HG03571 (cell line): ENCODE measurements at regions not wholly inside any gene's neighbourhood (a gene's known extent, or its start where the extent isn't known, plus 50 kb on each side); places are given as distances from the start of the nearest gene placed in this dataset.

Experiments used
- ATAC-seq: cut with Tn5 transposase; IDR thresholded peaks from one replicate; pipeline ENCODE4 v1.9.1; 2021; ENCODE audit not compliant: unreplicated experiment

DNA sequence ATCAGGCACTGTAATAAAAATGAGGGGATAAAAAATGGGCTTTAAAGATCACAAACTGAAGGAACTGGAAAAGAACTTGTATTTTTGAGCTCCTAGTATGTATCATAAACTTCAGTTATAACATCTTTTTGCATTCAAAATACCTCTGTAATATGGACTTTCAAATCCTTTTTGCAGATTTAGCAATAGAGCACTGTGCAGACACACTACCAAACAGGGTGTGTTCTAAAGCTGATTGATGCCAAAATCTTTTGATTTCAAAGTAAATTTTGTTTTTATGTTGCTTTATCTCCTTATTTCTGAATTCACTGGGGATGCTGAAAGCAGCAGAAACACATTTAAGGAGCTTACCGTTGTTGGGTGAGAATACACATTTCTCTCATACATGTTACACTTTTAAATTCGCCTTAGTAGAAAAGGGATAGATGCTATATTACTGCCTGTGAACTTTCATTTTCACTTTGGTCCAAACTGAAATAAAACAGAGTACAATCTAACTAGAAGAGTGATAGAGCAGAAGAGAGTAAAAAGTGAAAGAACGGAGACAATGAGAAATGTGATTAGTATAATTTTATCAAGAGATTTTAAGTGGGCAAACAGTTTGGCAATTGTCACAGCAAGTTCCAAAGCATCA lies 1126.6 kb downstream of the BRINP3 start:
- no peak for ATAC-seq

DNA sequence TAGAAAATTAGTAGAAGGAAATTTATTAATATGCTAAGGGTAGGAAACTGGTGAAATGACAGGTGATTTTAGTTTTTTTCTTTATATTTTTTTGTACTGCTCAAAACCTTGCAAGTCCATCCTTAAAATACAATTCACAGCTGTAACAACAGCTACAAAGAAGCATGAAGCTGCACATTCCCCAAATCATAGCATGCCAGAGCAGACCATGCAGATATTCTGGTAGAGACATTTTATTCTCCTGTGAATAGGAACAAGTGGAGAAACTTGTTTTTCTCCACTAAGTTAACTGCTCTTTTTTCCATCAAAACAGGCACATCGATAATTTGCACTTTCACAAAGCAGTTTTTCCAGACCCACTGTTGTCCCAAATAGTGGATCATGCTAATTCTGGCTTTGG lies 1125.7 kb downstream of the BRINP3 start:
- ATAC-seq: no peak

DNA sequence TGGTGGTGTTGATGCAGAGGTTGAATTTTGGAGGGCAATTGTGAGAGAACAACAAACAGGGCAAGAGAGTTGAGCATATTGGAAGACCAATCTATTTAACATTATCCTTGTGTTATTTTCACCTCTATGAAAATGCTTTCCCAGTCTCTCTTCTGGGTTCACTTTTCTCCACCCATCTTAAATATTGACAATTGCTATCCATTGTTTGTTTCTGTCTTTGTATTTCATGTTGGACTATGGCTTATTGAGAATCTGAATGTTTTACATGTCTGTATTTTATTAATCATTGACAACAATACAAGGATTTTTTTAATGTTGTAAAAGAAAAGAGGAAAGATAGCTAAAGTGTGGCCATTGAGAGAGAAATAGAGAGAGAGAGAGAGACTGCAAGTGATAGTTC lies 1121.5 kb downstream of the BRINP3 start:
- ATAC-seq: no peak

DNA sequence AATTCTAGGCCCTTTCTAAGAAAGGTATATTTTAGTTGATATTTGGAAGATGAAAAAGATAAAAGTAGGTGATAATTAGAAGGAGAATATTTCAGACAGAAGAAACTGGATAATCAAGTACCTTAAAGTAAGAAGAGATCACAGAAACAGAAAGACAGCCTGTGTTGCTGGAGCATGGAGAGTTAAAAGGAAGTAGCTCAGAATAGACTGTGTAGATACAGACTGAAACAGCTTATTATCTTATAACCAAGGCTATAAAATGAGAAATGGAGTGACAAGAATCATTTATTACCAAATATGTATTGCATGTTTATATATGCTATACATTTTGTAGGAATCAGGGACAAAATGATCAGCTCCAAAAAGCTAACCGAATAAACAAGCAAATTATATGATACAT lies 1120.3 kb downstream of the BRINP3 start:
- ATAC-seq: no peak

GRCh38 chr1:189369612-189370011 lies 1108.1 kb downstream of the BRINP3 start:
- ATAC-seq: no peak

- ATAC-seq: no peak
Measured at GRCh38 chr1:189374816-189375215, 1102.8 kb downstream of the BRINP3 start.

DNA sequence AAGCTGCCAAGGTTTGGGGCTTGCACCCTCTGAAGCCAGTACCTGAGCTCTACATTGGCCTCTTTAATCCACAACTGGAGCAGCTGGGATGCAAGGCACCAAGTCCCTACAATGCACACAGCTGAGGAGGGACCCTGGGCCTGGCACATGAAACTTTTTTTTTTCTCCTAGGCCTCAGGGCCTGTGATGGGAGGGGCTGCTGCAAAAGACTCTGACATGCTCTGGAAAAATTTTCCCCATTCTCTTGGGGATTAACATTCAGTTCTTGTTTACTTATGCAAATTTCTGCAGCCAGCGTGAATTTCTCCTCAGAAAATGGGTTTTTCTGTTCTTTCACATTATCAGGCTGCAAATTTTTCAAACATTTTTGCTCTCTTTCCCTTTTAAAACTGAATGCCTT lies 1072.2 kb downstream of the BRINP3 start:
- ATAC-seq: no peak

DNA sequence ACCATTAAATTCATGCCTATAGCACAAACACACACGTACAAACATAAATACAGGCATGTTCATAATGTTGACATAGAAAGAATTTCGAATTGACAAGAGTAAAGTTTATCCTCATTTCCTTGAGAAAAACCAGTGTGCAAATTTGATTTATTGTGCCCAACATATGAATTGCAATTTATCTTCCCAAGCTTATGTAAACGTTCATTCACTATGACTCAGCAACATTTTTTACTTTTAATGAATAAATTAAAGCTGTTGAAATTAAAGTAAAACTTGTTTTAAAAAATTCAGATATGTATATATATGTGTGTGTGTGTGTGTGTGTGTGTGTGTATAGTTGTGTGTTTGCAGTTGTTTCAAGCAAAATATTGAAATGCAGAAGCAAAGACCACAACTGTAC lies 1067.9 kb downstream of the BRINP3 start:
- ATAC-seq: no peak

DNA sequence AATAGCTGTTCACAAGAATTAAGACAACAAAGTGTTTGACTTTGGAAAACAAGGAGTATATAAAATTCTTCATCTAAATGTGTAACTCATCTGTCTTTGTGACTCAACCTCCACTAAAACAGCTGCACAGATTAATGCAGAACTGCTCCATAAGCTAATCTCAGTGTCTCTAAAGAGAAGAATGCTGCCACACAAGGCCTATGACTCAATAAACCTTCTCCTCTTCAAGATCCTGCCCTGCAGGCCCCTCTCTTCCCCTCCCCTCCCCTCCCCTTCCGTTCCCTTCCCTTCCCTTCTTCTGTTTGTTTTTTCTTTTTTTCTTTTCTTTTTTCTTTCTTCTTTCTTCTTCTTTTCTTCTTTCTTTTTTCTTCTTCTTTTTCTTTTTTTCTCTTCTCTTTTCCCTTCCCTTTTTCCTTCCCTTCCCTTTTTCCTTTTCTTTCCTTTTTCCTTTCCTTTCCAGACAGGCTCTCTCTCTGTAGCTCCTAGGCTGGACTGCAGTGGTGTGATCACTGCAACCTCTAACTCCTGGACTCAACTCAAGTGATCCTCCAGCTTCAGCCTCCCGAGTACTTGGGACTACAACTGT lies 1052.8 kb downstream of the BRINP3 start:
- ATAC-seq: no peak

DNA sequence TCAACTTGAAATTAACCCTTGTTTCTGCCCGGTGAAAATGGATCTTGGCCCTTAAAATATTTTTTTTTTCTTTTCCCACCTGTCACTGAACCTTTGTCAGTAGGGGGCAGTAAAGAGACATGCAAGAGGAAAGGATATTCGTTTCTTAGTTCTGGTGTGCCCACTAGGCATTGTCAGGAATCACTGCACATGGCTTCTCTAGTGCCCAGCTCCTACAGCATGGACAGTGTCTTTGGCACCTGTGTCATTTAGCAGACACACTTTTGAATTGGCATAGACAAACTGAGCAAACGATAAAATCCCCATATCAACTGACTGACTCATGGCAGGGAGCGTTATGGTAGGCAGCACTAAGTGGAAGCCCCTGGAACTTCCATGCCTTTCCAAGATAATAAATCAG lies 1048.1 kb downstream of the BRINP3 start:
- ATAC-seq: no peak

DNA sequence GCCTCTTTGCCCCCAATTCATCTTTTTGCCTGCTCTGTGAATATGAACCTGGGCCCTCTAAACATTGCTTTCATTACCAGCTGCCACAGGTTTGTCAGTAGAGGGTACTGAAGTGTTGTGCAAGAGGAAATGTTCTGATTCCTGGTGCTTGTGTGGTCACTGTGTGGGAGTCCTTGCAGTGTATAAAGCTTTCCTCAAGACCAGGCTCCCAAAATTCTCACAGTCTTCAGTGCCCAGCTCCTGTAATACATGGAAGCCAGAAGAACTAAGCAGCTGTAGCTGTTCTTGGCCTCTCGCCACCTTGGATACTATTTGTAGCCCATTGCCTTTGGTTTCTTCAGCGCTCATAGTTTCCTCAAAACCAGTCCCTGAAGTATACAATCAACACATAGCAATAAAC lies 1046.2 kb downstream of the BRINP3 start:
- ATAC-seq: no peak

DNA sequence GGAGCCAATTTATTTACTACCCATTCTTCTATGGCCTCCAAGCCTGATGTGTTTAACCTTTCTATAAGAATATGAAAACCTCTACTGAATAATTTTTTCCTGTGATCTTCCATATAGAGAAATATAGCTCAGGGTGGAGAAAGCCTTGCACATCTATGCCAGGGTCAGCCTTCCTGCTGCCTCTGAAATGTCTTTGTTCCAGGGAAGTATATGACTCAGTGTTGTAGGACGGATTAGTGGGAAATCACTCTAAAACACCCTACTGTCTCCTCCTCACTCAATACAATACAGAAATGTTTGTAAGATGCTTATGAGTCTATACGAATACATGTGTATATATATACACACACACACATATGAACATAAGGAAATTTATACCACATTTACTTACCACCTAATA lies 1044.9 kb downstream of the BRINP3 start:
- no peak for ATAC-seq

GRCh38 chr1:189434461-189434860 lies 1043.2 kb downstream of the BRINP3 start:
- no peak for ATAC-seq

GRCh38 chr1:189435398-189435797 lies 1042.3 kb downstream of the BRINP3 start:
- no peak for ATAC-seq

GRCh38 chr1:189438808-189439207 lies 1038.9 kb downstream of the BRINP3 start:
- no peak for ATAC-seq

- no peak for ATAC-seq
Measured at GRCh38 chr1:189463166-189463565, 1014.5 kb downstream of the BRINP3 start.

DNA sequence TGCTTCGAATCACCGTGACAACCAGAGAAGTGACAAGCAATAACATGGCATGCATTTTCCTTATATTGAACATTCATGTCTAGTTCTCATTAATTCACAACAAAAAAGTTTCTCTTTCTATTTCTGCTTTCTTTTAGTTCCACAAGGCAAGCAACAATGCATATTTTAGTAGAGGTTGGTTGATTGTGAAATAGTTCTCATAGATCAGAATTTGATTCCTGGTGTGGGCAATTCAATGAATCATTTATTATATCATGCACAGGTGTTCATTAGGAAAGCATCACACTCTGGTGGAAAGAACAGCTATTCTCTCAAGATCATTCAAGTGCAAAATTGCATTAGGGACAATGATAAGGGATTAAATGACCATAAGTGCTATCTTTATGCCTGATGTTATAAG lies 980.9 kb downstream of the BRINP3 start:
- ATAC-seq: no peak

- ATAC-seq: no peak
Measured at GRCh38 chr1:189499736-189500135, 977.9 kb downstream of the BRINP3 start.

DNA sequence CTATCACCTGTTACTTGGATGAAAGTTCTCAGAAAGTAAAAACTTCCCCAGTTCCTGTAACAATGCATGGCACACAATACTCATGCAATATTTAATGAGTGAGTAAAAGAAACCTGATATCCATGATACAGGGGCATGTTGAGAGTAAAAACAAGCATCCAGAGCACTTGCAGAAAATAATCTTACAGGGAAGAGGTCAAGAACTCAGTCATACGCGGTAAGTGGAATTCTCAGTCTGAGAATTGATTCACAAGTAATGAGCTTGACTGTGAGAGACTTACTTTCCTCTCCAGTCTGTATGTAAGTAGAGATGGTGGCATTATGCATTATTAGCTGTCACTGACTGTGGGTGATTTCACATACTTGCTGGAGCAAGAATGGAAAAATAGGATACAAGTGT lies 976.9 kb downstream of the BRINP3 start:
- no peak for ATAC-seq

DNA sequence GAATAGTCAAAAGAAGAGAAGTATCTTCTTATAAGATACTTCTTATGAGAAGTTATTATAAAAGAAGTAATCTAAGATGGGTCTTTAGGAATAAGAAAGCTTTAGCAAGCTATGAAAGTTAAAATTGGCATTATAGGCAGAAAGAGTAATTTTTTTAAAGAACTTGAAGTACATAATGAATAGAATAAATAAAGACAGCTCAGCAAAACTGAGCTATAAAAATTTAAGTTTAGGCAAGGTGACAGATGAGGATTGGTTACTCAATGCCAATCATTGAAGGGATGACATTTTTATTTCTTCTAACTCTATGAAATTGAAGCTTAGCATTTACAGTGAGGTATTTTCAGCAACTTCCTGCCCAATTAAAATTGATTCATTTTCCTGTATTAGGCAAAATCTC lies 966.8 kb downstream of the BRINP3 start:
- ATAC-seq: no peak

DNA sequence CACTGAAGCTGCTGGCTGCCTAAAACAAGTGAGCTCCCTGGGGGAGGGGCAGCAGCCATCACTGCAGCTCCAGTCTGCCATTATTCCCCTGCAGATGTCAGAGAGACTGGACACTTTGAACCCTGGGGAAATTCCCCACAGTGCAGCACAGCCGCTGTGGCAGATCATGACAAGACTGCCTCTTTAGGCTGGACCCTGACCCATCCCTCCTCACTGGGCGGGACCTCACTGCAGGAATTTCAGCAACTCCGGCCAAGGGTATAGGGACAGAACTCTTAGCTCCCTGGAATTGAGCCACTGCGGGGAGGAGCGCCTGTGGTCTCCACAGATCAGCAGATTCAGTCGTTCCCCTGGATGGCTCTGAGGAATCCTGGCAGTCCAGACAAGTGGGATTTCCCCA lies 964.6 kb downstream of the BRINP3 start:
- ATAC-seq: no peak

DNA sequence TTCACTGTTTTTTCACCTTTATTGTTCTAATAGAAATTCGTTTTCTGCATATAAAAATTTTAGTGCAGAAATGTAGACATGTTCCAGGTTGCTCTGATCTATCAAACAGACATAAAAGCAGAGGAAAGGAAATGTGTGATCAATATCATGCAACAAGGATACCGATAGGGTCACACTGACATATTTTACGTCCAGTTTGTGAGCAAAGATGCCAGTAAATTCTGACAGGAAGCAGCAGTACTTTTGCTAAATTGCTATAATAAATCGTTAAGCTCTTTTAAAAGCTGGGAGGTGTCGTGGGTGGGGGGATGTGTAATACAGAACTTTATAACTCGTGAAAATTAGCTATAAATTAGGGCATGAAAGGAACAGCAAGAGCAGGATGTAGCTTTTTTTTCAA lies 955.2 kb downstream of the BRINP3 start:
- ATAC-seq: no peak

DNA sequence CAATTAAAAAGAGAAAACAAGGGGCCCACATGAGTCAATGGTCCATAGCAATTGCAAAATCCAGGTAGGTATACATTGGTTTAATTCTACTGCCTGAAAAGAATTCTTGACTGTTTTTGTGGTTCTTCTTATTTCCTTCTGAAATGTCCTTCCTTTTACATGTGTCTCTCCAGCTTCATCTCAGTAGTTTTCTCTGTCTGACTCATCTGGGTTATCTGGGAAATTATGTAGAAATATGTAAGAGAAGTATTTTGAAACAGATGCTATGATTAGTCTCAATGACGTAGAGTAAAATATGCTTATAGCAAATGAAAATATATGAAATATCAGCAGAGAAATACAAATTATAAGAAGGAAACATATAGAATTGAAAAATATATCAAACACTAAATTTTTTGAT lies 953.2 kb downstream of the BRINP3 start:
- ATAC-seq: no peak
